Posterior cingulate gyrus (tissue), 11 donors: ENCODE measurements at regions not wholly inside any gene's neighbourhood (a gene's known extent, or its start where the extent isn't known, plus 50 kb on each side); places are given as distances from the start of the nearest gene placed in this dataset.

Source experiments
- DNase-seq, 10 donors: peaks; one replicate each; pipeline versions ENCODE4 v3.0.0 to v3.0.0-alpha.2; 2020 to 2021; ENCODE audit warnings: mixed read lengths in 3 of 10
- intact Hi-C: fragments of 100-400 bp; cut with DNase I; formaldehyde crosslinking; loops from one replicate; pipeline ENCODE4 v1.15.1; 2023

DNA sequence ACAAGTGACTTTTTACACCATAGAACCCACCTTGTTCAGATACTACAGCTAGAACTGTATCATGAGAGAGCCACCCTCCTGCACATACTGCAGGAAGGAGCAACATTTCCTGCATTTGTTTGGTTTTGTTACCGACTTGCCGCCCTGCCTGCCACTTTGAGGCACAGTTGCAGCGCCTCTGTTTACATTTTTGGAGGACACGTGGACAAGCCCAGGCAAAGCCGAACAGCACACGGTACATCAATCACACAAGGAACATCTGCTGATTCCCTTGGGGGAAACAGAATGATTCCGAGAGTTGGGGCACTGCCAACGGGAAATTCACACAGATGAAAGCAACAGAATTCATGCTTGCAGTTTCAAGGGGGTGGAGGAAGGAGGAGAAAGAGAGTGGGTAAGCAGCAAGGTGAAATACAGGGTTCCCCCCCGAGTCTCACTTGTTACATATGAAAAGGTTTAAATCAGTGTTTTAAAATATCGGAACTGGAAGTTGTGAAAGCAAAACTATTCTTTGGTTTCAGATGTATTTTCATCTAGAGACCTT lies 110.7 kb downstream of the BTG1 start:
- peak; percentile 16 to 88 (median 44) for DNase-seq
- intact Hi-C loops, result loop anchor here (5.0 kb wide), 1 partner anchor 107 kb away; no protein-coding TSS in a partner anchor

DNA sequence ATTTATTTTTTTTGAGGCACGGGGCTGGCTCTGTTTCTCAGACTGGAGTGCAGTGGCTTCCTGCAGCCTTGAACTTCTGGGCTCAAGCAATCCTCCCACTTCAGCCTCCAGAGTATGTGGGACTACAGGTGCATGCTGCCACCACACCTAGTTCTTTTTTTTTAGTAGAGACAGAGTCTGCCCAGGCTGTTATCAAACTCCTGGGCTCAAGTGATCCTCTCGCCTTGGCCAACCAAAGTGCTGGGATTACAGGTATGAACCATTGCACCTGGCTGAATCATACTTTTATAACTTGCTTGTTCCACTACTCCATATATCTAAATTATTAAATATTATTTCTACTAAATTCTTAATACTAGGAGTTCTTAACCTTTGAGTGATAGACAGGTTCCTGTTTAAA lies 111.6 kb downstream of the BTG1 start:
- DNase-seq, result no peak
- intact Hi-C loops, result no loop called here

DNA sequence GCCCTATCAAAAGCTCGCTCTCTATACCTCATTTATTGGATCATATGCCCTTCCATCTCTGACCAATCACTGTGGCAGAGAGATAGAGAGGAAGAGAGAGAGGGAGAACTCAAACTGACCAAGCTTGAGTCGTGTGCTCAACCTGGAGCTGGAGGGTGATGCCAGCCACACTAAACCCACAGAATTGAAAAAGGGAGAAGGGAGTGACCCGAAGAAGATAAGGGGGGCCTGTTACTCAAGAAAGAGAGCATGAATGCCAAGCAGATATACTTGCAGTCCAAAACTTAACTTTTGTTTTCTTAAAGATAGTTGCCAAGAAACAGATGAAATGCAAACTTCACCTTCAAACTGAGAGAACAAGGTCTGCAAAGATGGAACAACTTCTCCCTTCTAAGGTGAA lies 112.7 kb downstream of the BTG1 start:
- no peak for DNase-seq
- intact Hi-C loops, result no loop called here

DNA sequence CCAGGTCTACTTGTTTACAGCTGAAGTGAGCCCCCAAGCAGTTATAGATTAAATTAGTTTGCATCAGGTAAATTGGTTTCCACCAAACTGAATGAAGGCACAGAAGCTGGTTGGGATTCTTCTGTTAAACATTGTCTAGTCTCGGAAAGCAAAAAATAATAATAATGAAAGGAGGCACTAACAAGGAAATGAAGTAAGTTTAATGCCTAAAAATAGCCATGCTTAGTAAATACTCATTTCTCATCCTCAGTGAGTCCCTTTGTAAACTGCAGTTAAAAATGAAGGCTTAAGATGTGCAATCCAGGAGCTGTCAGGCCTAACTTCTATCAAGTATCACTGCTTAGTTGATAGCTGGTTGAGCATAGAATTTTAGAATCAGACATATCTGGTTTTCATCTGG lies 113.5 kb downstream of the BTG1 start:
- no peak for DNase-seq
- intact Hi-C loops, result no loop called here

DNA sequence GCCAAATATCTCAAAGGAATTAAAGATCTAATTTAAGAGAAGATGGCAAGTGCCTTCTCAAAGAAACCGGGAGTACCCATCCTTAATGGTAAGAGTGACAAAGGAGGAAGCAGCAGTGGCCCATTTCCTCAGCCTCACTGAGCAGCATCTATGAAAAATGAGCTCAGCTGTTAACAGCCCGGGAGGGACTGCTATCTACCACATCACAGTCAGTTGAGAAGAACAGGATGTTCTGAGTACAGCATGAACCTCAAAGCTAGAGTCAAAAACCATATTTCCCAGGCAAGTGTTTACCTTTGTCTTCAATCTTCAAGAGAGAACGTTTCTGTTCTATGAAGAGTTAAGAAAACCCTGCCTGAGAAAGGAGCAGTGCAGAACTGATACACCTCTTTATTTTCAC lies 115.0 kb downstream of the BTG1 start:
- DNase-seq, result peak in 2 of 10 donors; percentile 16 to 21
- intact Hi-C loops, result no loop called here

DNA sequence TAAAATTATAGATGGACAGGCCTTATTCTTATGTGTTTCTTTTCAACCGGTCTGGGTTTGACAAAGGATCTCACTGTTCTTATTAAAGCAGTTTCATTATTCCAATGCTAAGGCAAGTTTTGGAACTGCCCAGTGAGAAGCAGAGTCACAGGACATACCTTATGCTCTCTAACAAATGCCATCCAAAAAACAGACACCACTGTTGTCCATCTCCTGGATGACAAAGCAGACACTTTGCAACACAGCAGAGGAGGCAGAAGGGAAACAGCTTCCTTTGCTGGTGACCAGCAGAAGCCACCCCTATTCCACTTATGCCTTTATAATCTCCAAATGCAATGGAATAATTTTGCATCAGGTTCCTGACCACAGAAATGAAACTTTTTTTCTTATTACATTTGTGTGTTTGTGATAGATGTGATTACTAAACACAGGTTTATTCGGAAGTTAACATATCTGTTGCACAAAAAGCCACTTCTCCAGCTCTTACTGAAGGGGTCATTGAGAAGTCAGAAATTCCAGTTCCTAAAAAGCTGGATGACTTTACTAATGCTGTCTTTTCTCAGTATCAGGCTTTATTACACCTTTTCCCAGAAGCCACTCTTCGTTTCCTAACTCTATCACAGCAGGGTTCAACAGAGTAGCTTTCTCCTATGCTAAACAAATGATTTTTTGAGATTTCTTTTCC lies 115.6 kb downstream of the BTG1 start:
- DNase-seq, result no peak
- intact Hi-C loops, result loop anchor here (10.0 kb wide), 1 partner anchor 455 kb away; no protein-coding TSS in a partner anchor

DNA sequence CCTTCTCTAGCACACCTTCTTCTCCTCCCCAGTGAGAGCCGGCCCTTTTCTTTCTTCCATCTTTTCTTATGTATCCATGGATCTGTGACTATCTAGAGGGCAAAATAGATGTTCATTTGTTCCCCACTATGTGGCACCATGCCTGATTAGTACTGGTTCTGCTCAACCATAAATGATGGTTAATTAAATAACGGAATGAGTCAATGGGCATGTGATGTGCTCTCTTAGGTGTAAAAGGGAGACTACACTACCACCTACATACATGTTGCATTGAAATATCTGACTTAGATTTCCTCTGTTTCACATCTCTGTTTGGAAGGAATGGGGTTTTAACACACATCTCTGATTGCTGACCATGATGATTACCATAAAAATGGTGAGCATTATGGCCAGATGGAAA lies 116.5 kb downstream of the BTG1 start:
- no peak for DNase-seq
- intact Hi-C loops, result loop anchor here (10.0 kb wide), 1 partner anchor 454 kb away; no protein-coding TSS in a partner anchor

DNA sequence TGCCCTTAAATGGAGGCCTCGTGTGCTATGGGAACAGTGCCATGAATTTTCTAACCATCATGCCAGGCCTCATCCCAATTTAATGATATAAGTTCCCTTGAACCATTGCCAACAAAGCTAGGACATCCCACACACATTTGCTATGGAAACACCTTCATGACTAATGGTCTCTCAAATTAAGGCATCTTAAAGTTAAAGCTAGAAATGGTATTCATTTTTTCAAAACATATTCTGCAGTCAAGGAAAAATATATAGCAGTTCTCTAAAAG lies 117.3 kb downstream of the BTG1 start:
- DNase-seq, result no peak
- intact Hi-C loops, result loop anchor here (10.0 kb wide), 1 partner anchor 454 kb away; no protein-coding TSS in a partner anchor

DNA sequence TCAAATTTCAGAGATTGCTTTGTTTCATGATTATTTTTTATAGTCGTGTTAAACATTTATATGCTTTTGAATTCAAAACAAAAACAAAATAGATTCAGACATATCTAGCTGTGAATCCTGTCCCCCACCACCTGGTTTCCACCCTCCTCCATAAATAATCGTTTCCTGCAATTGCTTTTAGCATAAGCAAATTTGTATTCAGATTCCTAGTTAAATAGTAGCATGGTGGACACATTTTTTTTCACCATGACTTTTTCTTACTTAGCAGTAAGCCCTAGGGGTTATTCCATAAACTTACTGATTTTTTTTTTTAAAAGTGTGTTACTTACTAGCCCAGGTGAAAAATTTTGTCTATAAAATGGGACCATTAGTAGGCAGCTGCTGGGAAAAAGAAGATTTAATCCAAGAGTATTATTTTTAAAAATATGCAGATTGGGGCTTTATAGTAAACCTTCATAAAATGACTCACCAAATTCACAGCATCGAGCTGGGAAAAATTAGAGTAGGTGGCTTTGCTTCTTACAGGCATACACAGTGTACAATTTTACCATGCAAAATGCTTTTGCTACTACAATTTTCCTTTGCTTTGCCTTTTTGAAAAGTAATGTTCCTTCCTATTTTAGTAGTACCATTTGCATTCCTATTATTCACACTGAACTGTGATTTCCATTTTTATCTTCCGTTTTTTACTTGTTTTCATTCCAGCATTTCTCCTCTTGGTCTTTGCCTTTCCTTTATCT lies 117.8 kb downstream of the BTG1 start:
- intact Hi-C loops, result loop anchor here (10.0 kb wide), 1 partner anchor 453 kb away; no protein-coding TSS in a partner anchor
- DNase-seq, result no peak

DNA sequence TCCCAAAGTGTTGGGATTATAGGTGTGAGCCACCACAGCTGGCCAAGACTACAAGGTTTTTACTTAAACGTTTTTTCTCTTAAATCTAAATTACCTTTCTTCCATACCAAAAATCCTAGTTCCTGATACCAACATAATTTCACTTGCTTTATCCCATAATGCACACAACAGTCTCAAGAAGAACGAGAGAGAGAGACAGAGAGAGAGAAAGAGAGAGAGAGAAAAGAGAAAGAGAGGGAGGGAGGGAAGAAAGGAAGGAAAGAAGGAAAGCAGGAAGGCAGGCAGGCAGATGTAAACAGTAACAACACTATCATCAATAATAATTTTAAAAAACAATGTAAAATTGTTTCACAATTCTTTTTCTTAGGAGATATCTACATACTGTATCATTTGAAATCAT lies 118.4 kb downstream of the BTG1 start:
- intact Hi-C loops, result loop anchor here (10.0 kb wide), 1 partner anchor 452 kb away; no protein-coding TSS in a partner anchor

DNA sequence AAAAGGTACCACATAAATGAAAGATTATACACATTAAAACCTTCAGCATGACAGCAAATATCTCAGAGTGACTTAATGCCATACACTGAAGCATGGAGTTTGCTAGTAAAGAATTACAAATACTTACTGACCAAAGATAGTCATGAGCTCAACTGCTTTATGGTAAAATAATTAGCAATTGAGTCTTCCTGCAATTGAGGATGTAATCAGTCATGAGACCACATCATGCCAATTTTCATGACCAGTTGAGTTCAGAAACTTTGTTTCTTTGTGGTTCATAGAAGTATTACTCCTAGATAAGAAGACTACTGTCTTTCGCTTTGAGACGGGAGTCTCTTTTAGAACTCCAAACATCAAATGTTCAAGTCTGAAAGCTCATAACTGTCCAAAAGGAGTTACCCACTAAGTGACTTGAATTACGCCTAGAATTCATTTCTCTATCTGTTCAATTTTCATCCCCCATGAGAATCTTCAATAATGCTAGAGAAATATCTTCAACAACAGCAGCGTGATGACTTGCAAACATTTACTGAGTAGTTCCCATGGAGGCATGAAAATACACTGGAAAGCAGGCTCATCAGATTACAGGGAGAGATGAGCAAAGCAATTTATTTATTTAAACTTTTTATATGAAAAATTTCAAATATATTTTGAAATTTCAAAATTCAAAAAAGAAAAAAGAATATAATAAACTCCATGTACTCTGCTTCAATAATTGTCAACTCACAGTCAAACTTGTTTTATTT lies 120.0 kb downstream of the BTG1 start:
- DNase-seq, result no peak
- intact Hi-C loops, result loop anchor here (10.0 kb wide), 1 partner anchor 451 kb away; no protein-coding TSS in a partner anchor

More for the DNA sequence above, 118.4 kb downstream of the BTG1 start:
- no peak for DNase-seq

DNA sequence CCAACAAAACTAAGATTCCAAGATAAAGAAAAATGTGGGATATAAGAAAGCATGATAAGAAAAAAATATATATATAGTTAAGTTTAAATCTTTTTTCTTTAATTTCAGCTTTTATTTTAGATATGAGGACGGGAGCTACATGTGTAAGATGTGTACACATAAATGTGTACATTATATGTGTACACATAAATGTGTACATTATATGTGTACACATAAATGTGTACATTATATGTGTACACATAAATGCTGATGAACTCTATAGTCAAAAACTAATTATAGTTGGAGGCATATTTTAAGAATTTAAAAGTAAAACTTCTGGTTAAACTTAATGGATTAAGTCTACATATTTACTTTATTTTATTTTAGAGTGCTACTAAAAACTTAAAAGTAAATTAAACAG lies 123.6 kb downstream of the BTG1 start:
- intact Hi-C loops, result loop anchor here (10.0 kb wide), 1 partner anchor 447 kb away; no protein-coding TSS in a partner anchor
- DNase-seq, result no peak

DNA sequence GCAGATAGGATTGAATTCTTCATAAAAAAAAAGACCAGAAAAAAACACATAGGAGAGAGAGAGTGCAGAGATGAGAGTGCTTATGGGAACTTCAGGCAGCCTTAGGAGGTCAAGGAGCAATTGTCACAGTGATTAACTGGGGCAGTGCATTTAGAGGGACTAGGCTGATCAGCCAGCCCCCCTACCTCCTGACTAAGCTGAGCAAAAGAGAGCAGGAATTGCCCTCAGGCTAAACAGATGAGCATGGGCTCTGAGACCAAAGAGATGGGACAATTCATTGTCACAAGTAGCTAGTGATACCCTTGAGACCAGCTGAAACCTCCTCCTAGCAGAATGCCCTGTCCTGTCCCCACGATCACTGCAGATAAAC lies 124.0 kb downstream of the BTG1 start:
- no peak for DNase-seq
- intact Hi-C loops, result loop anchor here (10.0 kb wide), 1 partner anchor 447 kb away; no protein-coding TSS in a partner anchor

DNA sequence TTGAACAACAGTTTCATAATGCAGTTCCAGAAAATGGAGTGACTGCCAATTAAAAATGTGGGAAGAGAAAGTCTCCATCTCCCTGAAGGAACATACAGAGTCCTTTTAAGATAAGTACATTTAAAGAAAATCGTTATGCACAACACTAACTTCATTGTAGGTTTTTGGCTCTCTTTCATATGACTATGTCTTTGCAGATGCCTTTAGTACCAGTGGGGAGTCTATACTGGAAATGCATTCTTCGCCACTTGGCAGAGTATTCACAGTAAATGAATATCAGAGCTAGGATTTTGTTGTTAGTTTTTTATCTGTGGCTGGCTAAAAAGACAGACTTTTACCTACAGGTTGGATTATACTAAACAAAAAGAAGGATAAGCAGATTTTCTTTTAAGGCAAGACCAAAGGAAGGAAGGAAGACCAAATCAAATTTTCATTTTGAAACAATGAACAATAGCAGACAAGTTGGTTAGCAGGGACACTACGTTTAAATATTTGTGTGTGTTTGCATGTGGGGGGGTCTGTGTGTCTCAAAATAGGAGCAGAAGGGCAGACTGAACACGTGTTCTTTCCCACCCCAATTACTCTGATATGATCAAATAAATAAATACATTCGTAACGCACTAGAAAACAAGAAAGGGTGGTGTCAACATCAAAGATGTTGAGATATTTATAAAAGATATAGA lies 124.5 kb downstream of the BTG1 start:
- intact Hi-C loops, result loop anchor here (10.0 kb wide), 1 partner anchor 446 kb away; no protein-coding TSS in a partner anchor

DNA sequence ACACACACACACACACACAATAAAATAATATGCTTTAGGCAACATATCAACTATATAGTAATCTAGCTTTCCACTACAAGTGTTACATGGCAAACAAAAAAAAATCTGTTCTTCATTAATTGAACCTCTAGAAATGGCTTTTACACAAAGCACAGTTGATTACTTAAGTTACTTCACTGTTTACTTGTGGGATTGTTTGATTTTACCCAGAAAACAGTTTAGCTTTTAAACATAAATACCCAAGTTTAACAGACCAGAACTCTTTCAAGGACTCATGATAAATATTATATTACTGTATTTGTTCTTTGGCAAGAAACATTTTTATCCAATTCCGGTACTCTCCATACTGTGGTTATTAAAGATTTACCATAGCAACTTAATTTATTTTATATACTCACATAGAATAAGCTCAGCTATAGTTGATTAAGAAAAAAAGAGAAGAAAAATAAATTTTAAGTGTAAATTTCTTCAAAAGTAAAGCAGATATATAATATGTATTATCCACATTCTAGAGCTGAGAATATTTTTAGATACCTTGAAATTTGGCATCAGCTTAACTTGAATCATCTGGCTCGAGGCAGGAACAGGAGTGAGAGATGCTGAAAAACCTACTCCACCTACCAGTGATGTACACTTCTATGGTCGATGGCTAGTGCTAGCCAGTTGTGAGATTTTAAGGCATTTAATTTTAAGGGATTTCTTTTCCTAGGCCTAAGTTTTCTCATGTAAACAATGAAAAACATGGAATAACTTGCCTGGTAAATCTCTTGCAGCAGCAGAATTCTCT lies 126.0 kb downstream of the BTG1 start:
- DNase-seq, result no peak

More for the DNA sequence above, 124.5 kb downstream of the BTG1 start:
- DNase-seq, result no peak

DNA sequence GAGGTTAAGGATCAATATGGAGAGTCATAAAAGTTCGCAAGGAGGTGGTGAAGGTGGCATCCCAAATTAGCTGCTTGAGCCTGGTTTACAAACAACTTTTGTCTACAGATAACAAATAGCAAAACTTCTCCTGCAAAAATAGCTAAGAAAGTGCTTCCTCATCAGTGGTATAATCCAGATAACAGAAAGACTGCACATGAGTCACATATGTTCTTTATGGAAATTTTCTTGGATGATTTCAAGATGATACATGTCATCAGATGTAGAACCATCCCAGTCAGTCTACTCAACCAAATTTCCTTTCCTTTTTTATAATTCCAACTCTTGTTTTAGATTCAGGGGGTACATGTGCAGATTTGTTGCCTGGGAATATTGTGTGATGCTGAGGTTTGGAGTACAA lies 133.0 kb downstream of the BTG1 start:
- DNase-seq, result no peak

More for the DNA sequence above, 126.0 kb downstream of the BTG1 start:
- intact Hi-C loops, result loop anchor here (10.0 kb wide), 1 partner anchor 445 kb away; no protein-coding TSS in a partner anchor

DNA sequence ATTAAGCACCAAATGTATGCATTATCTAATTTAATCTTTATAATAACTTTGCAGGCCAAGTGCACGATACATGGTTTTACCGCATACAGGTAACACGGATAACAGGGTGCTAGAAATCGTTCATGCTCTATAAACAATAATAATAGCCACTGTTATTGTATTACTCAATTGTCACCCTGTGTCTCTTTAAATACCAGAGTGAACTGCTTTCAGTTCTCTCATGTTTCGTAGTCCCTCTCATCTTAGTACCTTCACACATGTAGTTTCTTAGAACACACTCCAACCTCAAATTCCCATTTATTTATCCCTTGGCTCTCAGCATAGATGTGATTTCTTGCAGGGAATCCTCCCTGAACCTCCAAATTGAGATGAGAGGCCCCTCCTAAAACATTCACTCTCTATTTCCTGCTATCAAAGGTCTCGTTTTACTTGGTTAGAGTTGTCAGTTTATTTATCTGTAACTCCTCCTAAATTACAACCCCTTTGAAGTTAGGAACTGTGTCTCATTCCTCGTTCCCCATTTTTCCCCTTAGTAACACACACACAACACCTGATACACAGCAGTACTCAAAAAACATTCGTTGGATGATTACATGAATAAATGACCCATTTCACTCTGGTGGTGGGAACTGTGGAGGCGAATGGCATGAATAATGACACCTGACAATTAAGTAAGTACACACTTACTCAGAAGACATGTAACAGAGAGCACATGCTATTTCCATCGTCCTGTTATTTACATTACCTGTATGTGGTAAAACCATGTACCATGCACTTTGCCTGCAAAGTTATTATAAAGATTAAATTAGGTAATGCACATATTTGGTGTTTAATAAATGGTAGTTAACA lies 134.6 kb downstream of the BTG1 start:
- DNase-seq, result no peak
- intact Hi-C loops, result no loop called here

More for the DNA sequence above, 133.0 kb downstream of the BTG1 start:
- intact Hi-C loops, result no loop called here

DNA sequence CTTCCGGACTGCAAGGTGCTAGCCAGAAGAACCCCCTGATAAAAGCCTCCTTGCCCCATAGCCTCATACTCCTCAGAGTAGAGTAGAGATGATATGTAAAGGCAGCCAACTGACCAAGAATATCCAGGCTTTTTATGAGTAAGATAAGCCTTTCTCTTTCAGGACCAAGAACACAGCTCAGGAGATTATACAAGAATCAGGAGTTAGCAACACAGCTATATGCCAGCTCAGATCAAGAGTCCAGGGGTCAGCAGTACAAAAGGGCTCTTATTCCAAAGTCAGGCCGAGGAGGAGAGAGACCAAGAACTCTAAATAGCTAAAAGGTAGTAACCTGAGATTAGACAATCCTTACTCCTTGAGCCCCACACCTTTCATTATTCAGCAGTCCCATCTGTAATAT lies 135.3 kb downstream of the BTG1 start:
- DNase-seq, result no peak
- intact Hi-C loops, result no loop called here
